Endothelial cell of umbilical vein (primary cell): ENCODE measurements at regions not wholly inside any gene's neighbourhood (a gene's known extent, or its start where the extent isn't known, plus 50 kb on each side); places are given as distances from the start of the nearest gene placed in this dataset.
"Not testable (repeated sequence)": the region's sequence is repeated elsewhere in the genome, so short reads cannot be mapped to it uniquely, and the experiment has no call there.

Experiments
- BruUV-seq: library from RNA; stranded (reverse); fragments of 400-500 nt; replicated peaks from 2 replicates; lab custom pipeline; 2021; lab: Mats Ljungman, UMichigan
- CTCF ChIA-PET: fragments of 300-600, 350-600 bp; sonication (Branson Sonifier 250); formaldehyde crosslinking; loops from one replicate; lab custom pipeline; 2021; ENCODE audit warnings: antibody characterized with exemption, inconsistent platforms; lab: Charles Lee
- POLR2A ChIA-PET: fragments of 300-600, 350-600 bp; sonication (Branson Sonifier 250); formaldehyde crosslinking; loops from one replicate; lab custom pipeline; 2021; ENCODE audit warnings: antibody characterized with exemption, inconsistent platforms; lab: Charles Lee
- DNase-seq: peaks from one replicate; pipeline ENCODE4 v3.0.0-alpha.2; 2011; ENCODE audit warnings: low read depth, low spot score
- FAIRE-seq: peaks from 2 replicates; lab custom pipeline; 2011; peaks lifted over from hg19 to GRCh38; lab: Jason Lieb, UNC
- H2AFZ ChIP-seq: 2 replicates; pipeline ENCODE4 v1.6.0; 2012; ENCODE audit warnings: low read depth, low read length, control low read depth, inconsistent platforms
- H3K27ac ChIP-seq: 2 replicates; pipeline ENCODE4 v1.5.1; 2011; ENCODE audit warnings: low read depth, mild to moderate bottlenecking, control low read depth, low read length, moderate library complexity; ENCODE audit not compliant: insufficient read depth
- H3K27me3 ChIP-seq, 2 experiments: 2 replicates each; pipeline versions ENCODE4 v1.6.0 to v1.6.1; 2011; ENCODE audit warnings: low read length in 2 of 2, mixed read lengths in 1 of 2; ENCODE audit not compliant: control insufficient read depth in 2 of 2, insufficient read depth in 2 of 2
- H3K36me3 ChIP-seq, 2 experiments: 2 replicates in 1 of 2; 3 replicates in 1 of 2; pipeline ENCODE4 v1.5.1; 2011; ENCODE audit warnings: low read length in 2 of 2, mild to moderate bottlenecking in 1 of 2, moderate library complexity in 1 of 2; ENCODE audit not compliant: control insufficient read depth in 2 of 2, insufficient read depth in 2 of 2; ENCODE audit errors: extremely low read depth in 1 of 2
- H3K4me1 ChIP-seq: 3 replicates; pipeline ENCODE4 v1.5.1; 2011; ENCODE audit warnings: mild to moderate bottlenecking, low read length; ENCODE audit not compliant: control insufficient read depth, insufficient read depth; ENCODE audit errors: extremely low read depth
- H3K4me2 ChIP-seq: 2 replicates; pipeline ENCODE4 v1.6.1; 2011; ENCODE audit warnings: low read length, control low read depth, mixed read lengths; ENCODE audit not compliant: insufficient read depth
- H3K4me3 ChIP-seq, 3 experiments: fragments of 200-600 bp in 1 of 3; sonication (generic), shearing (Covaris generic) in 1 of 3; replicated peaks in 1 of 3; 2 replicates each; pipeline ENCODE4 v1.5.1; 2011 to 2016; ENCODE audit warnings: control low read depth in 3 of 3, low read length in 3 of 3, mild to moderate bottlenecking in 2 of 3, inconsistent platforms in 1 of 3, low read depth in 1 of 3, moderate library complexity in 1 of 3; ENCODE audit not compliant: insufficient read depth in 1 of 3
- H3K79me2 ChIP-seq: 2 replicates; pipeline ENCODE4 v1.6.0; 2012; ENCODE audit warnings: low read length, inconsistent platforms; ENCODE audit not compliant: control insufficient read depth, insufficient read depth
- H3K9ac ChIP-seq: replicated peaks from 2 replicates; pipeline ENCODE3; 2011; ENCODE audit warnings: low read length, control low read depth; ENCODE audit not compliant: insufficient read depth; ENCODE audit errors: extremely low read depth
- H3K9me1 ChIP-seq: replicated peaks from 3 replicates; pipeline ENCODE4 v1.6.0; 2011; ENCODE audit warnings: mild to moderate bottlenecking, low read length; ENCODE audit not compliant: control insufficient read depth, insufficient read depth; ENCODE audit errors: extremely low read depth
- H3K9me3 ChIP-seq: replicated peaks from 2 replicates; pipeline ENCODE4 v1.5.1; 2012; ENCODE audit warnings: low read length, inconsistent platforms; ENCODE audit not compliant: control insufficient read depth, insufficient read depth
- H4K20me1 ChIP-seq: replicated peaks from 2 replicates; pipeline ENCODE3; 2011; ENCODE audit warnings: mild to moderate bottlenecking, low read length; ENCODE audit not compliant: control insufficient read depth, insufficient read depth; ENCODE audit errors: extremely low read depth
- CTCF ChIP-seq, 2 donors: IDR thresholded peaks; 1 replicate in 1 of 2; 2 replicates in 1 of 2; pipeline ENCODE4 v1.5.1; 2011; ENCODE audit warnings: low read length in 2 of 2, mild to moderate bottlenecking in 2 of 2, moderate library complexity in 2 of 2, control low read depth in 1 of 2, inconsistent platforms in 1 of 2, low read depth in 1 of 2; ENCODE audit not compliant: insufficient read depth in 1 of 2; ENCODE audit errors: extremely low read depth in 1 of 2
- EZH2 ChIP-seq: IDR thresholded peaks from 2 replicates; pipeline ENCODE4 v1.6.1; 2012; ENCODE audit warnings: borderline replicate concordance, low read depth, mild to moderate bottlenecking, moderate library complexity, low read length, inconsistent platforms; ENCODE audit not compliant: severe bottlenecking
- JUN ChIP-seq: IDR thresholded peaks from 2 replicates; pipeline ENCODE4 v1.6.1; 2011; ENCODE audit warnings: borderline replicate concordance, low read depth; ENCODE audit not compliant: insufficient read length, insufficient read depth
- MYC ChIP-seq: IDR thresholded peaks from one replicate; pipeline ENCODE4 v1.6.1; 2011; ENCODE audit warnings: mild to moderate bottlenecking, low read depth, low read length
- POLR2AphosphoS5 ChIP-seq: IDR thresholded peaks from 2 replicates; pipeline ENCODE4 v1.6.1; 2012; ENCODE audit warnings: low read depth, mild to moderate bottlenecking, control low read depth, low read length, moderate library complexity; ENCODE audit not compliant: insufficient read depth
- dilution Hi-C: fragments of 300-500 bp; cut with MboI; formaldehyde crosslinking; loops from one replicate; pipeline ENCODE4 v1.15.0; 2019; ENCODE audit warnings: low sequenced_read_pairs; ENCODE audit not compliant: extremely low pct_ligation_motif_present
- intact Hi-C: fragments of 100-400 bp; cut with micrococcal nuclease; formaldehyde crosslinking; loops from one replicate; pipeline ENCODE4 v1.10.0; 2022
- TF ChIP-seq, protein P1 (sequence below): IDR thresholded peaks from 2 replicates; pipeline ENCODE4 v1.6.1; 2011; ENCODE audit not compliant: insufficient read depth, insufficient read length

GRCh38 chr1:8228253-8228652 lies 89.7 kb upstream of the SLC45A1 start:
- intact Hi-C loops (no loop called here), dilution Hi-C loops (no loop called here)
- TF ChIP-seq MYC (no peak), POLR2AphosphoS5 (no peak), JUN (no peak), EZH2 (no peak), CTCF (IDR thresholded peaks at IDR 0.05; ENCODE audit: extremely low read depth in 1 of 2, insufficient read depth in 1 of 2, low read depth in 1 of 2, low read length in 2 of 2) (no peak)
- TF ChIP-seq, protein P1, sequence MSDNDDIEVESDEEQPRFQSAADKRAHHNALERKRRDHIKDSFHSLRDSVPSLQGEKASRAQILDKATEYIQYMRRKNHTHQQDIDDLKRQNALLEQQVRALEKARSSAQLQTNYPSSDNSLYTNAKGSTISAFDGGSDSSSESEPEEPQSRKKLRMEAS = no peak
- Histone ChIP-seq H3K9me3 (no peaks in the 10 kb centered on the region), H3K27me3 (no peaks in the 10 kb centered on the region), H3K4me3 (no peak overlapping the region), H3K4me1 (peaks cover 7% of the 10 kb centered on the region), H3K36me3 (no peaks in the 10 kb centered on the region), H4K20me1 (no peaks in the 10 kb centered on the region), H3K4me2 (no peak overlapping the region), H3K79me2 (no peaks in the 10 kb centered on the region), H3K9ac (no peak overlapping the region), H2AFZ (no peak overlapping the region), H3K27ac (no peak overlapping the region), H3K9me1 (no peaks in the 10 kb centered on the region)
- DNase-seq = no peak
- POLR2A ChIA-PET = no interaction called here
- BruUV-seq = no TSS peak
- no peak for FAIRE-seq
- CTCF ChIA-PET = interaction anchor here (1.5 kb wide), 1 partner anchor 86 kb away, joined by 3 read pairs; no protein-coding TSS in a partner anchor

DNA sequence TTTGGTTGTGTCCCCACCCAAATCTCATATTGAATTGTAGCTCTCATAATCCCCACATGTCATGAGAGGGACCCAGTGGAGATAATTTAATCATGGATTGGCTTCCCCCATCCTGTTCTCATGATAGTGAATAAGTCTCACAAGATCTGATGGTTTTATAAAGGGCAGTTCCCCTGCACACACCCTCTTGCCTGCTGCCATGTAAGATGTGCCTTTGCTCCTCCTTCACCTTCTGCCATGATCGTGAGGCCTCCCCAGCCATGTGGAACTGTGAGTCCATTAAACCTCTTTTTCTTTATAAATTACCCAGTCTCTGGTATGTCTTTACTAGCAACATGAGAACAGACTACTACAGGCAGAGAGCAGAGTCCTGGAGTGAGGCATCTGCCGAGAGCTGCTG lies 90.2 kb upstream of the SLC45A1 start:
- H3K36me3 ChIP-seq, H4K20me1 ChIP-seq, H3K9me1 ChIP-seq, dilution Hi-C loops, POLR2A ChIA-PET, H3K4me3 ChIP-seq, intact Hi-C loops, H3K9me3 ChIP-seq, BruUV-seq, H2AFZ ChIP-seq, H3K9ac ChIP-seq, DNase-seq, FAIRE-seq, H3K4me2 ChIP-seq, H3K4me1 ChIP-seq, H3K27ac ChIP-seq, H3K79me2 ChIP-seq, H3K27me3 ChIP-seq: not testable (repeated sequence)
- CTCF ChIA-PET = interaction anchor here (1.5 kb wide), 1 partner anchor 87 kb away, joined by 3 read pairs; no protein-coding TSS in a partner anchor
